Cardiac septum (tissue), 1 donor: ENCODE measurements at regions not wholly inside any gene's neighbourhood (a gene's known extent, or its start where the extent isn't known, plus 50 kb on each side); places are given as distances from the start of the nearest gene placed in this dataset.

ENCODE experiments used
- DNase-seq: peaks from one replicate; pipeline ENCODE4 v3.0.0-alpha.2; 2020; ENCODE audit warnings: low spot score
- intact Hi-C: fragments of 100-400 bp; cut with DNase I; formaldehyde crosslinking; loops from one replicate; pipeline ENCODE4 v1.14.0; 2022
- donor health status: DM: no; HTN: no; CAD: no.

DNA sequence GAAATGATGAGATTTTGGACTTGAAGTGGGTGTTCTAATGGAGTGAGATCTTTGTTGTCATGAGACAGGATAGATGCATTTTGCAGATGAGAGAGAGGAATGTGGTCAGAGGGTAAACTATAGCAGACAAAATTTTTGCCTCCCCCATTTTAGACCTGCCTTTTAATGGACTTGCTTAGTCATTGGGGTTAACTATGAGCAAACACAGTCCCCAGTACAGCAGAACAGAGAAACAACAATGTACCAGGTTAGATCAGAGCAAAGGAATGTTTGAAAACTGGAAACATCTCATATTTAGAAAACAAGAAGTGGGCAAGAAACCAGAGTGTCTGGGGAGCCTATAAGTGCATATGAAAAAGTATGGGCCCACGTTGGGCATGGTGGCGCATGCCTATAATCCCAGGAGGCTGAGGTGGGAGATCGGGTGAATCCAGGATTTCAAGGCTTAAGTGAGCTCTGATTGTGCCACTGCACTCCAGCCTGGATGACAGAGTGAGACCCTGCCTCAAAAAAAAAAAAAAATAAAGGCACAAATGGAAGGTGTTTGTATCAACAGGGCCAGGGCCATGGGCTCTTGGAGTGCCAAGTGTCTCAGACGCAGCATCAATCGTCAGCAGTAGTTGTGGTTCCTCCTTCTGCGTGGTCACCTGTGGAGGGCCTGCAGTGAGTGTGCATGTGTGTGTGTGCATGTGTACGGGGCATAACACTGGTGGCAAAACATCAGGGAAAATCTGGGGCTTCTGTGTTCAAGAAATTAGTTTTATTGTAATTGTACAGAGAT, 214.4 kb upstream of the S1PR3 start:
- DNase-seq, result no peak
- intact Hi-C loops, result no loop called here

DNA sequence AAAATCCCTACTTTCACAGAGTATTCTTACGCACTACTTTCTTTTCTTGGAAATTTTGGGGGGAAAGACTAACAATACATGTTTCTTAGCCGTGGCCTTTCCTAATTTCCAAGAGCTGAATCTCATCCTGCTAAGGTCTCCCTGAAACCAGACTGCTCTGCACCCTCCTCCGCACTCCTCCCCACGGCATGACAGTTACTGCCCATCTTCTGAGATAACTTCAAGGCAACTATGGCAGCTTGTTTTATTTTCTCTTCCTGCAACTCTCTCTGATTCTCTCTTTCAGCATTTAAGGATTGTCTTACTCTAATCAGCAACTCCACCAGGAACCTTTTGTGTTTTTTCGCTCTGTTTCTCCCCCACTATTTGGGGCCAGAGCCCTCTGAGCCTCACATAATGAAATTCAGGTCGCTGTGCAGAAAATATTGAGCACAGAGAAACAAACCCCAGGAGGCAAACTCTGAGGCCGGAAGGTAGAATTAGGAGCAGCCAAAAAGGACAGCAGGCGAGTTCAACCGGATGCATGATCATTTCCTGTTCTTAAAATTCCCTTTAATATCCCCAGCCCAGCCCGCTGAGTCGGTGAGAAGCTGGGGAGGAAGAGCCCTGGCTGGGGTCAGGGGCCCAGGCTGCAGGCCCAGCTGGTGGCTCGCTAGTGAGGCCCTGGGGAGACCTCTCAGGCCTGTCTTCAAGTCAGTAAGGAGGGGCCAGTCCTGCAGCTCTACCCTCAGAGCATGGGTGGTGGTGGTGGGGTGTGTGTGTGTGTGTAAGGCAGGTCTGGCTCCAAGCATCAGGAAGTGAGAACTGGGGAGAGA, 213.6 kb upstream of the S1PR3 start:
- intact Hi-C loops, result no loop called here
- DNase-seq, result no peak

DNA sequence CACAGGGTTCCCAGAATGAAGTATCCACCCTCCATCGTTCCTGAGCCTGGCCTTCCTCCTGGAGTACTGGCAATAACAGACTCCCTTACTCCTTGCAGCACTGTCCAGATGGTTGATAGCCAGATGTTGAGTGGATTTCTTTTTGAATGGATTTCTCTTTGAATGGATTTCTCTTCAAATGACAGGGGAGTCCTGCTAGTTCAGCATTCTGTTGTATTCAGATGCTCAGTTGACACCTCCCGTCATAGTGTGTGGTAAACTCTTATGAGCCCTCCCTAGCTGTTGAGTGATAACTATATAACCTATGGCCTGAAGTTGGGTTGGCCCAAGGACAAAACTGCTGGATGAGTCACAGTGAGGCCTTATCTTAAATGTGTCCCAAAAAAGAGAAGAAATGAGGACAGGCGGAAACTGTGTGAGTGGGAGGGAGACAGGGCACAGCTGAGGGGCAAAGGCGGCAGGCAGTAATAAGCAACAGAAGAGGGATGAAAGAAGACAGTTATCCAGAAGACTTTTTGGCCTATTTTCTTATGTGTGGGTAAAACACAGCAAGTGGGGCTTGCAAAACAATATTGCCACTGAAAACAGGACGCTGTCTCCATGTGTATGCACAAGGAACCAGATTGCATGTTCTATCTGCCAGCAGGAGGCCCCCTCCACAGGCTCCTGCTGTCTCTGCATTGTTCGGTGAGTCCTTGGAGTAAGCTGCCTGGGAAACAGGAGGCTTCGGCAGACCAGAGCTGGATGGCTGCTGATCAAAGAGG, 209.5 kb upstream of the S1PR3 start:
- DNase-seq, result no peak

DNA sequence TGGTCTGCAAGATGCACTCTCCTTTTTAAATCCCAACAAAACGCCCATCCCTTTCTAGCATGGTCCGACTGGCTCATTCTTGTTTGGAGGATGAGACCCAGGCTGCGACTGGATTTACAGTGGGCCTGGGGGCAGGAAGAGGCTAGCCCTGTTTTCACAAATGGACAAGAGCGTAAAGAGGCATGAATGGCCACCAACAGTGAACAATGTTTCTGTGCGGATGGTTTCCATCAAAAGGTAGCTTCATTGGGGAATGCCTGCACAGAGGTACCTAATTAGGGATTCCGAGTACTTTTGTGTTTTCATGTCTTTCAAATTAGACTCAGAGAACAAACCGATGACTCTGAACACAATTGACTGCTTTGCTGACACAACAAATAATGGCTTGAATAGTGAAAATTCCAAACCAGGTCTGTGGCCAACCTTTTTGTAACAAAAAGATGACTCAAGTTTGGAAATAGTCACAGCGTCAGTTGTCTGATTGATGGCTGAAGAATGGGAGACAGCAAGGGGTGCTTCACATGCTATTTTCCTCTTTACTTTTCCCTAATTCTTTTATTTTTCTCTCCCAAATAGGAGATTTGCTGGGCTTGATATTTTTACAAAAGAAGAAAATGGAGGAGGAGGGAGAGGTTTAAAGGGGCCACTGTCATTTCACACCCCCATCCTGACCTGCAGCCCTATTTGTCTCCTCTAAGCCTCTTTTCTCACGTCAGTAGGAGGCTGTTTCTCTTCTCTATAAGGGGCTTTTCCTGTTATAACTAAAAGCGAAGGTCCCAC, 208.1 kb upstream of the S1PR3 start:
- intact Hi-C loops, result loop anchor here (5.0 kb wide), 2 partner anchors 89 to 214 kb away; no protein-coding TSS in a partner anchor
- no peak for DNase-seq

More for the DNA sequence above, 209.5 kb upstream of the S1PR3 start:
- intact Hi-C loops, result loop anchor here (5.0 kb wide), 2 partner anchors 90 to 215 kb away; no protein-coding TSS in a partner anchor

DNA sequence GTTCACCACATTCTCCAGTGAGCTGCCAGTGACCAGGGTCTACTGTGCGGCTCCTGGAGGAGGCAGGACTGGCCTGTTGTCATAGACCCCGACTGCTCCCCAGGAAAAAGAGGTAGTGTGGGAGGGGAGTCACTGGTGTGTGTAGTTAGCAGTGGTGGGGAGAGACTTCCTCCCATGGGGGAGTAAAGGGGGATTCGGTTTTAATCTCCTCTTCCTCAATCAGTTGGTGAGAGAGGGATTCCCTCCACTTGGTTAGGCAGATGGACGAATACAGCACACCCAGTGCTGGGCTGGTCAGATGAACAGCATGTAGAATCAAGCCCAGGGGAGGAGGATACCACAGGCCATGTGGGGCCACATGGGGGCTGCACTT, 207.6 kb upstream of the S1PR3 start:
- intact Hi-C loops, result loop anchor here (5.0 kb wide), 2 partner anchors 89 to 214 kb away; no protein-coding TSS in a partner anchor
- no peak for DNase-seq

GRCh38 chr9:88784960-88785359, 206.3 kb upstream of the S1PR3 start:
- intact Hi-C loops, result loop anchor here (5.0 kb wide), 2 partner anchors 87 to 212 kb away; no protein-coding TSS in a partner anchor

GRCh38 chr9:88786291-88787079, 204.8 kb upstream of the S1PR3 start:
- DNase-seq, result no peak
- intact Hi-C loops, result no loop called here

More at GRCh38 chr9:88784960-88785359, 206.3 kb upstream of the S1PR3 start:
- DNase-seq, result no peak

DNA sequence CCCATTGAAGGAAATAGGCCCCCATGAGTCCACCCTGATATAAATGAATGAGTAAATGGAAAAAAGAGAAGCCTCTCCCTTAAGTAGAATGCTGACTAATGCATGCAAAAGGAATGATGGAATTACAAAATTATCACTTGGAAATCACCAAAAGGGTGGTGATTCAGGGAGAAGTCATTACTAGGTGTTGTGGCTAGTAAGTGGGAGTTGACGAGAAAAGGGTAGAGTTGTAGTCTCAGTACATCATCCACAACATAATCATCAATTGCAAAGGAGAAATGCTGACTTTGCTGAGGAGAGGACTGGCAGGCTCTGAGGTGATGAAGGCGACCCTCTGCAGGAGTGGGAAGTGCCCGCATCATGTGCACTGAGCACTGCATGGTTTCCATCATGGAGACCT, 201.5 kb upstream of the S1PR3 start:
- intact Hi-C loops, result no loop called here
- no peak for DNase-seq

DNA sequence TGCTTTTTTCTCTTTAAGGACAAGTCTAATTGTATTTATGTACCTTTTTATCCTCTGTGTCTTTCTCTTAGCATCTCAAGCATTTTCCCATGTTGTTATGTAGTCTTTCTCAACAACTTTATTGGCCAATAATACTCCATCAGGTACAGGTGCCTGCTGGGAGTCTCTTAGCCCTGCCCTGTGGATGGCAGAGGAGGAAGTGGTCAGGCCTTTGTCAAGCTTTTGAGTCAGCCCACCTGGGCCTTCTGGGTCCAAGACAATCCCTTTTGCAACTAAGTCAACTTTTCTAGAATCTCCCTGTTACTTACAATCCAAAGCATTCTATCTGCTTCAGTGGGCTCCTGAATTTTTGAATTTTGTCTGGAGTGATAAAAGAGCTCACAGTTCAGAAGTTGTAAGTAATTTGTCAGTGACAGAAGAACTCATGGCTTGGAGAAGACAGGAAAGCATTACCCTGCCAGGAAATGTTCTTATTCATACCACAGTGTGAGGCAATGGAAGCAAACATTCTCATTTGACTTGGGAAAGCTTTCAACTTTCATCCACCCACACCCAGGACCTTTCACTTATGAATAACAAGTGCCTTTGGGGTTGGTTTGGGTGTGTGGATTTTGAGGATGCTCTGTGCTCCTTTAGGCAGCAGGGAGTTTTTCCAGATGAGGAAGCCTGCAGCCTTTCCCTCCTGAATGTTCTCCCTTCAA, 200.0 kb upstream of the S1PR3 start:
- intact Hi-C loops, result no loop called here

DNA sequence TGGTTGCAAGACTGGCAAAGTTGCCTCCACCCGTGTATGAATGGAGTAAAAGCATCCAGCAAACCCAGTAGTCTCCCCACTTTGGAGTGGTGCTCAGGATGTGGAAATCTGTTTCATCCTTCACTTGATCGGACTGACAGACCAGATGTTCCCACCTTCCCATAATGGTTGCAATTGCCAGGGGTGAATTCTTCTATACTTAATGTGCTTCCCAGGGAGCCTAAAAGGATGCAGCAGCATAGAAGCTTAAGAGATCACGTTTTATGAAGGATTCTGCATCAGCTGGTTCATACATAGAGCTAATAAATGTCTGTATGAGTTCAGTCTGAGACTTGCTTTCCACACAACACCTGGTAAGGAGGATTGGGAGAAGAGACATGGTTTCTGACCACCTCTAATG, 198.8 kb upstream of the S1PR3 start:
- no peak for DNase-seq
- intact Hi-C loops, result no loop called here

More for the DNA sequence above, 200.0 kb upstream of the S1PR3 start:
- no peak for DNase-seq

- DNase-seq, result no peak
- intact Hi-C loops, result no loop called here
Observed at GRCh38 chr9:88794100-88794499, 197.2 kb upstream of the S1PR3 start.

DNA sequence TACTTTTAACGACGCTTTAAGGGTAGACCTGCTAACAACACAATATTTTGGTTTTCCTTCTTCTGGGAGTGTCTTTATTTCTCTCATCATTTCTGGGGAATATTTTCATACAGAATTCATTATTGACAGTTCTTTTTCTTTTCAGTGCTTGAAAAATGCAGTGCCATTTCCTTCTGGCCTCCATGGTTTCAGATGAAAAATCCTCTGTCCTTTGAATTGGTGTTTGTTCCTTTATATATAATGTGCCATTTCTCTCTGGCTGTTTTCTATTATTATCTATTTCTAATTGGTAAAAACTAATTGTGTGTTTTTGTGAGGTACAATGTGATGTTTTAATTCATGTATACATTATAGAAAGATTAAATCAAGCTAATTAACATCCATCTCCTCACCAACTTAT, 194.3 kb upstream of the S1PR3 start:
- DNase-seq, result no peak
- intact Hi-C loops, result no loop called here

DNA sequence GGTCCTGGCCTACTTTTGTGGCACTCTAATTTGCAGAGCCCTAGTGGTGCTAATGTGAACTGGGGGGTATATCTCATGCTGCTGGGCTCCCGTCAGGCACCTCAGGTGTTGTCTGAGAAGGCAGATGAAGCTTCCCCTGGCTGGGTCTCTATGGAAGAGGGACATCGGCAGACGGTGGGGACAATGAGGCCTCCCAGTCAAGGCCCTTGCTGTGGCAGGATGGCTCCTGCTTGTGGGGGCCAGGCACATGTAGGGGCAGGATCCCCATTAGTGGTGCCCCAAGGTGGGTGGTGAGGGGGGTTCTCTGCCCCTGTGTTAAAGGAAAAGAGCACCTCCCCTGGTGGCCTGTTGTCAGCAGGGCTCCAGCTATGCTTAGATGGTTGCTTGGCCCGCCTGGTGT, 192.8 kb upstream of the S1PR3 start:
- intact Hi-C loops, result no loop called here
- DNase-seq, result no peak

- no peak for DNase-seq
- intact Hi-C loops, result no loop called here
Observed at GRCh38 chr9:88799541-88800328, 191.5 kb upstream of the S1PR3 start.

DNA sequence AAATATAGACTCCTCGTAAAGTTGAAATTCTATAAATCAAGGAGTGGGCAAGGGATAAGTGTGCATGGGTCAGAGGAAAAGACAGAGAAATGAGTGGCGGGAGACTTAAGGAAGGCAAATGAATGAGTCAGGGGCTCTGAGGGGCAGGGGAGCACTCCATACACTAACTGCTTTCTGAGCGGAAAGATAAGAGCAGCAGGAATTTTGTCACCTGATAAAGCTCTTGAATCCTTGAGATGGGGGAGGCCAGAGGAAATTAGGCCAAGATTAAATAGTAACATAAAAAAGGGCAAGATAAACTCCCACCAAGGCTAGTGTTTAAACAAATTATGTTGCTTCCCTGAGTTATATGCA, 191.0 kb upstream of the S1PR3 start:
- no peak for DNase-seq
- intact Hi-C loops, result no loop called here

DNA sequence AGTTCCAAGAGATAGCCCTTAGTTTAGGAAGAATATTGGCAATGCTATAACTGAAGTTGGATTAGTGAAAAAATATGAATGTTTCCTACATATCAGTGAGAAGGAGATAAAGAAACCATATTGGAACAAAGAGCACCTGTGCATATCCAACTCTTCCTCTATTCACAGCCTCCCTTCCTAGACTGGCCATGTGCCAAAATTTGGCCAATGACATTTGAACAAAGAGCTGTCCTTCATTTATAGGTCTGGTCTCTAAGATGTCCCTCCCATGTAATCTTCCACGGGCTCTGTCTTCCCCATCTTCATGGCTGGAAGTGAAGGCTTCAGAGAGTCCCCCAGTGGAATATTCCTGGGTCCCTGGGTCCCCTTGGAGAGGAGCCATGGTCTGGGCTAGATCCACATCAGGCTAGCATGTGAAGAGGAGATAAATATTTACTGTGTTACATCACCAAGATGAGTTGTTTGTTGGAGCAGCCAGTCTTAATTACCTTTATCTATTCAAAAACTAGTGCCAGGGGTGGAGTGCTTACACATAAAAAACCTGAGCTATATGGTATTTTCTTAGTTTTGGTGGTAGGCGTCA, 190.0 kb upstream of the S1PR3 start:
- DNase-seq, result no peak
- intact Hi-C loops, result no loop called here

DNA sequence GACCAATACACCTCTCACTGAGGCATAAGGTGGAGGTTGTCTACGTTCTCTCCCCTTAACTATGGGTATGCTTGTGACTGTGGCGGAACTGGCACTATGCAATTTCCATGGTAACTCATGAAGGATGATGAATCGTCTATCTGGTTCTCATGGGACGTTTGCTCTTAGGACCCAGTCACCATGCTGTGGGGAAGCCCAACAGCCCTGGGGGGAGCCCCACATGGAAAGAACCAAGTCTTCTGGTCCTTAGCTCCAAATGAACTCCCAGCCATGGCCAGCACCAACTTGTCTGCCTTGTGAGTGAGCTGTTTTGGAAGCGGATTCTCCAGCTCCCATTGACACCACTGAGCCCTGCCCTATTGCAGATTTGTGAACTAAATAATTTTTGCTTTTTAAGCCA, 188.7 kb upstream of the S1PR3 start:
- intact Hi-C loops, result no loop called here
- DNase-seq, result no peak
